T-helper 1 cell treated with Interleukin-12 subunit alpha and Interleukin-12 subunit beta and Interleukin-4 antibody, amounts not matched to agents 30 ng/mL and 1 ng/mL, for 36 hours (primary cell): ENCODE measurements at regions not wholly inside any gene's neighbourhood (a gene's known extent, or its start where the extent isn't known, plus 50 kb on each side); places are given as distances from the start of the nearest gene placed in this dataset.
"Not testable (repeated sequence)": the region's sequence is repeated elsewhere in the genome, so short reads cannot be mapped to it uniquely, and the experiment has no call there.

Experiments used
- intact Hi-C: fragments of 100-400 bp; cut with micrococcal nuclease; formaldehyde crosslinking; loops from one replicate; pipeline ENCODE4 v1.15.1; 2024

DNA sequence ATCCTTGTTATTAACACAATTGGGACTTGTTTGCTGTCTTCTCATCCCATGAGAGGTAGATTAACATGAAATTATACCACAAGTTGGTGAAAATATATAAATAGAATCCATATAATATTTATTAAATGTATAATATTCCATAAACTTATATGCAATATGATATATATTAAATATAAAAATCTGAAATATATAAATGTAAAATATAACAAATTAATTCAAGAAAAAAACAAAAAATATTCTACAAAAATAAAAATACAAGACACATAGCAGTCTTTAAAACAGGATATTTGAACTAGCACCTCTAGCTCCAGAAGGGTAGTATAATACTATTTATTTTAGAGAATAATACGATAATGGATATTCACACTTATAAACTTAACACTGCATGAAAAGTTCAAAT lies 603.3 kb upstream of the FLRT2 start:
- intact Hi-C loops = no loop called here

GRCh38 chr14:84927096-84927827 lies 602.7 kb upstream of the FLRT2 start:
- intact Hi-C loops = no loop called here

DNA sequence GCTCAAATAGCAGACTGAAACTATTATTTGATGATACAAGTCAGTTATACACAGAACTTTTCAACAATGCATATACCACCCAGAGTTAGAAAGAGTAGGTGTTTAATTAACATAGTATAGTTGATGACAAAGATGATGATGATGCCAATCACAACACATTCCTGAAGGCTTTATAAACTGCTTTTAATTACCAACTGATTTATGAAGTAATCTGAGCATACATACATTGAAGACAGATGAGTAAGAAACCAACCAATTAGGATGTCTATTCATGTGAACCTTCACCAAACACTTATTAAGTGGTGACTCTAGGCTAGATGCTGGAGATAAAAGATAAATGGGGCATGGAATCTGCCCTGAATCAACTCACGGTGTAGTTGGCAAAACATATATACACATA lies 600.9 kb upstream of the FLRT2 start:
- intact Hi-C loops = no loop called here

DNA sequence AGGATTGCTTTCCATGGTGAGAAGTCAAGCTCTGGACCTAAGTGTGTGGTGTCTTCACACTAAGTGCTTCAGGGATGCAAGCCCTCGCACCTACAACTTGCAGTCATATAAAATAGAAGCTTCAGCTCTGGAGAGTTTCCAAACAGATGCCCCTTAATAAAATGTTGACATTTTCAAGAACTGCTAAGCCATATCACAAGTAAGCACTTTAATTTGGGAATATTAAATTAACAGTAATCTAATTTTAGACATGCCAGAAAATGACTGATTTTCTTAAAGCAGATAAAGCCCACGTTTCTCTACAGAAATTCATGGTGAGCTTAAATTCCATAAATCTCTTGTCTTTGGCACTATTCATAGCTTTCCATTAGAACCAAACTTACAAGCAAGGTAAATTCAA lies 600.1 kb upstream of the FLRT2 start:
- intact Hi-C loops = no loop called here

DNA sequence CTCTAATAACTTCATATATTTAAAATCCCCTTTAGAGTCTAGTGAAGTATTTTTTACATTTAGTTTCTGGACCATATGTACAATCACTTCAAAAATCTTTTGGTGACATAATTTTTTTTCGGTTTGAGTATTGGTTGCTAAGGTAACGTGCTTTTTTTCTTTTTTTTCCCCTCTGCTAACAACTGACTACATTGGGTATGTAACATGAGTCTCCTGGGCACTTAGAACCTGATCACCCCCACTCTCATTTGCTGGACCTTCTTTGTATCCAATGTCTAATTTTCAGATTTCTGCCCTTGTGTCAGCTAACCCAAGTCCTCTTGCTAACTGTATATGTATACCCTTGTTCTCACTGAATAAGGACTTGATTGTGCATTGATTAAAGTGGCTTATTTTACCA lies 592.9 kb upstream of the FLRT2 start:
- intact Hi-C loops = no loop called here

DNA sequence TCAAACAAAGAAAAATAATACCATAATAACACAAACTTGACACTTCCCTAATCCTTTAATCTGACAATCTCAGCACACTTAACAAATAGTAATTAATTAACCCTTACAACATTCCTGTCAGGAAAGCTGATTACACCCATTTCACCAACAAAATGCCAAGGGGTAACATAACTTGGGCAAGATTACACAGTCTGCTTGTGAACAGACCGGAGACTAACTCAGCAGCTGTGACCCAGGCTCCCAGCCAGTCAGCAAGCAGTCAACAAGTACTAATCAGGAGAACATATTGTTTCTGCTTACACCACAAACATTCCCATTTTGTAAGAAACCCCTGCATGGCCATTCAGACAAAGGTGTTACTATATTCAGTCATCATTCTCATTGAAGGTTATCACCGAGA lies 592.5 kb upstream of the FLRT2 start:
- intact Hi-C loops = no loop called here

- intact Hi-C loops = not testable (repeated sequence)
Observed at GRCh38 chr14:84944901-84945300, 585.0 kb upstream of the FLRT2 start.

GRCh38 chr14:84959851-84960520 lies 570.0 kb upstream of the FLRT2 start:
- intact Hi-C loops = no loop called here

DNA sequence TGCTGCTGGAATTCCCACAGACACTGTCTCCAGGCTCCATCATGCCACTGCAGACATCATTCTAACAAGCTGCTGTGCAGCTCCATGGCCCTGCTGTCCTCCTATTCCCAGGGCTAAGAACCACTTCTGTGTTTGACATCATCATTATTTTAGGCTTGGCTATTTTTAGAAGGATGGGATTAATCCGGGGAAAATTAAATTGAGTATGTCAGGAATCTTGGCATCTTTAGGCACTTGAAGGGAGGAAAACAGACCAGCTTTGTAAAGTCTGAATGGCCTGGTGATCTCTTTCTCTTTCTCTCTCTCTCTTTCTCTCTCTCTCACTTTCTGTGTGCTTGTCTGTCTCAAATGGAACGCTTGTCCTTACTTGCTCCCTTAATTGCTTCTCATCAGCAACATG lies 568.3 kb upstream of the FLRT2 start:
- intact Hi-C loops = no loop called here

DNA sequence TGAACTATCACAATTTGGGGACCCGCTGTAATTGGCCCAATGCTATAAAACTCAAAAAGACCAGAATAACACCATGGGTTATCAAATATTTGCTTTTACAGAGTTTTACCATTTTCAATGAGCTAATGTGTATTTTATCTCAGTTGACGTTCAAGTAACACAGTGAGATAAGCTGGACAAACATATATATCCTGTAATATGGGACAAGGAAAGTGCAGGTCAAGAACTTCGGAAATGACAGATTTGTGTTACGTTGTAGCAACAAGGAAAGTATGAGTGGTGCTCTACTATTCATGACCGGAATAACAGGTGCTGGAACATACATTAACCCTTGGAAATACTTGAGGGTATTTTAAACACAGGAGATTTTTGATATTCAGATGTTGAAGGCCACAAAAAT lies 566.4 kb upstream of the FLRT2 start:
- intact Hi-C loops = no loop called here

GRCh38 chr14:84965279-84965678 lies 564.7 kb upstream of the FLRT2 start:
- intact Hi-C loops = no loop called here

GRCh38 chr14:84969501-84969900 lies 560.4 kb upstream of the FLRT2 start:
- intact Hi-C loops = no loop called here

GRCh38 chr14:84975241-84975902 lies 554.6 kb upstream of the FLRT2 start:
- intact Hi-C loops = no loop called here

DNA sequence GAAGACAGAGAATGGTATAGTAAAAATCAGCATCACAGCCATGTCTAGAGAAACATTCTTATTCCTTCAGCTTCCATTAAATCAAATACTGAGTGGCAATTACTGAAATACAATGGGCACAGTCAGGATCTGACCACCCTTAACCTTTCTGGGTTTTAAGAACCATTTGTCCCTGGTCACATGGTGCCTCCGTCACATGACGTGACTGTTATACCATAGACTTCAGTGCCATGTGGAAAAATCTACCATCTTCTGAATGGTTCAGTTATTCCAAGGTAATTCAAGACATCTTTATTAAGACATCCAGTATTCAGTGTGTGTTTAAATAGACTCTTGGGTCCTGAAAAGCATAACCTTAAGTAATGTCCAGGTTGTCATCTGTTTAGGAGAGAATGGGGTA lies 553.1 kb upstream of the FLRT2 start:
- intact Hi-C loops = no loop called here

GRCh38 chr14:84987042-84987441 lies 542.9 kb upstream of the FLRT2 start:
- intact Hi-C loops = no loop called here

DNA sequence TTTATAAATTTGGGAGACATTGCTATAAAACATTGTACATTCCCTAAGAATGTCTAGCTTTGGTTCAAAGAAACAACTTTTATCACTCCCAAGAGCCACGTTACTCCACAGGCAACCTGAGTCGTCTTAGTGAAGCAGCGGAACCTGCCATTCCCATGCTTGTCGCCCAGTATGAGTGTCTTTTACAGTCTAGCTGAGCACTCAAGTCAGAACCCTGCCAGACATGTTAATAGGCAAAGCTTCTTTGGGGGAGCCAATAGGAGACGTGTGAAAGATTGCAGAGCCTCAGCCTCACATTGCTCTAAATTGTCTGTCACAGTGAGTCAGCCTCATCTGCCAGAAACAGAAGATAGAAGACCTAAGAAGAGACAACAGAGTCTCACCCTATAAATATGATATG lies 541.6 kb upstream of the FLRT2 start:
- intact Hi-C loops = no loop called here

GRCh38 chr14:84991021-84991420 lies 538.9 kb upstream of the FLRT2 start:
- intact Hi-C loops = no loop called here

GRCh38 chr14:84998216-84998615 lies 531.7 kb upstream of the FLRT2 start:
- intact Hi-C loops = no loop called here

GRCh38 chr14:85002846-85003245 lies 527.1 kb upstream of the FLRT2 start:
- intact Hi-C loops = no loop called here

DNA sequence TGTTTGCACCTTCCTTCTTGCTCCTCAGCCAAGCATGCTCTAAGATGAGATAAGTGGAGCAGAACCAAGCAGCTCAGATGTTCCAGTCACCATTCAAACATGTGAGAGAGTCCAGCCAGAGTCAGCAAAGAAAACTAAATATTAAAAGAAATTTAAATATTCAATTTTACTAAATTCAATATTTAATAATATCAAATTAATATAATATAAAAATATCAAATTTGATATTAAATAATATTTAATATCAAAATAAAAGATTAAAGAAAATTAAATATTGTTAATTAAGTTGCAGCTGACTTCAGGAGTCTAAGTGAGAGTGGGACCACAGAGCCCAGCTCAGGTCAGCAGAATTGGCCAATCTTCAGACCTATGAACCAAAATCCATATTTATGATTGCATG lies 526.1 kb upstream of the FLRT2 start:
- intact Hi-C loops = no loop called here

DNA sequence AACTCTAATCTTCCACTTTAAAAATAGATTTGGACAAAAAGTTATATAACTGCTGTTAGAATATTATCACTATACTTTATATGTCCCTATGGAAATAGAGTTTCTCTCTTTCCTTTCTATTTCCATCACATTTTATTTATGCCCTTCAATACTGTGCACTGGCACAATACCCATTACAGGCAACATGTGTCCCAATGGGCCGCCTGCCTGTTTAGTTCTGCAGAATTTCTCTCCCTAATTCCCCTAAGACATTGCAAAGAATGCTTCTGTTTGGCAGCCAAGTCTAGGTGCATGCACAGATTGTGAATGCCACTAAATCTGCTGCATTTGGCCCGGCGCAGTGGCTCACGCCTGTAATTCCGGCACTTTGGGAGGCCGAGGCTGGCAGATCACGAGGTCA lies 520.4 kb upstream of the FLRT2 start:
- intact Hi-C loops = no loop called here

DNA sequence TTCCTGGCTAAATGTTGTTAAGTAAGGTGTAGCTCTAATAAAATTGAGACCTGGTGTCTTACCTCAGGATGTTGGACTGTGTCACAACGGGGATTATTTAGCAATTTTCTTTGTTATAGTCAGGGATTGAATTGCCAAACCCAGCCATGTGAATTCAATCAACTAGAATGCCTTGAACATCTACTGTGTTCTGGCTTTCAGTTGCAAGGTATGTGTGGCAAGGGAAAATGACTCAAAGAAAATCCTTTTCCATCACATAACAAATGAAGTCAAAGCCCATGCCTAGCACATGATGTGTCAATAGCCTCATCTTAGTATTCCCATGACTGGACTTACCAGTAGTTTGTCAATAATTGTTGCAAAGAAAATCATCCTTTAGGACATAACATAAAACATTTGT lies 519.8 kb upstream of the FLRT2 start:
- intact Hi-C loops = no loop called here

DNA sequence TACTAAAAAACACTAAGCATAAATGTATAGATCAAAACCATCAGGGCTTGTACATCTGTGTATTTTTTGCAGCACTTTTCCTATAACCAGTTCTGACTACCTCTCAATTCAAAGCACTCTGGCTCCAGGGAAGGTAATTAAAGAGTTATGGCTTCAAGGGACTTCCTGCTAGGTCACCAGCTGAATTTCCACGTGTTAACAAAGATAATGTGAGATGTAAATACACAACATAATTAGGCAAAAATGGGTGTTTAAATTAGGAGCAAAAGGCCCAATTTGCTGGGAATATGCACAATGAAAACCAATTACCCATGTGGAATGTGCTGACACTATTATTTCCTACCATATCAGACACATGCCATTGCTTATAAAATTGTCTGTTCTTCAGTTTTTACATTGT lies 513.4 kb upstream of the FLRT2 start:
- intact Hi-C loops = no loop called here
